SU-DHL-6 (cell line): ENCODE measurements at regions not wholly inside any gene's neighbourhood (a gene's known extent, or its start where the extent isn't known, plus 50 kb on each side); places are given as distances from the start of the nearest gene placed in this dataset.

Experiments
- CTCF ChIP-seq: fragments of 200-600 bp; sonication (generic); IDR thresholded peaks from one replicate; pipeline ENCODE4 v1.5.1; 2017; ENCODE audit warnings: antibody characterized with exemption, mild to moderate bottlenecking, low read length, moderate library complexity; ENCODE audit not compliant: insufficient read depth, poor library complexity, severe bottlenecking
- EZH2phosphoT487 ChIP-seq: fragments of 200-600 bp; sonication (generic), shearing (Covaris generic); conservative IDR thresholded peaks from 2 replicates; pipeline ENCODE4 v1.6.1; 2018; ENCODE audit warnings: mild to moderate bottlenecking, antibody characterized with exemption, low read length, moderate library complexity, mixed read lengths

GRCh38 chr10:131577178-131577555 lies 265.6 kb upstream of the TCERG1L start:
- TF ChIP-seq CTCF, result no peak
- TF ChIP-seq EZH2phosphoT487, result no peak
